ENCODE measurements at regions not wholly inside any gene's neighbourhood (a gene's known extent, or its start where the extent isn't known, plus 50 kb on each side); places are given as distances from the start of the nearest gene placed in this dataset.

DNA sequence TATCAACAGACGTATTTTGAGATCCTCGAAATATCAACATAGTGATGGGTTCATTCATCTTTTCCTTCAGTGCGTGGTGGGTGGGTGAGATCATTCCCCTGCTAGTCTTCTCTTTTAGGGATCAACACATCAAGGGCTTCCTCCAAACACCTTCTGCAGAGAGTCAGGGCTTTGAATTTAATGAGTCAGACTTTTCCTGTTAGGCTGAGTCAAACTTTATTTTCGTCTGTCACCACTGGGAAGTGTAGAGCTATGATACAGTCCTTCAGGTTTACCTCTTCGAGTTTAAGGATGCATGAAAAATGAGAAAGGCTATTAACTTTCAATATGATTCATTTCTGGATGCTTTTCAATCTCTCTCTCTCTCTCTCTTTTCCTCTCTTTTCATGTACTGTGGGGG lies 189.1 kb downstream of the BMP2 start:
- TF ChIP-seq, protein P1, sequence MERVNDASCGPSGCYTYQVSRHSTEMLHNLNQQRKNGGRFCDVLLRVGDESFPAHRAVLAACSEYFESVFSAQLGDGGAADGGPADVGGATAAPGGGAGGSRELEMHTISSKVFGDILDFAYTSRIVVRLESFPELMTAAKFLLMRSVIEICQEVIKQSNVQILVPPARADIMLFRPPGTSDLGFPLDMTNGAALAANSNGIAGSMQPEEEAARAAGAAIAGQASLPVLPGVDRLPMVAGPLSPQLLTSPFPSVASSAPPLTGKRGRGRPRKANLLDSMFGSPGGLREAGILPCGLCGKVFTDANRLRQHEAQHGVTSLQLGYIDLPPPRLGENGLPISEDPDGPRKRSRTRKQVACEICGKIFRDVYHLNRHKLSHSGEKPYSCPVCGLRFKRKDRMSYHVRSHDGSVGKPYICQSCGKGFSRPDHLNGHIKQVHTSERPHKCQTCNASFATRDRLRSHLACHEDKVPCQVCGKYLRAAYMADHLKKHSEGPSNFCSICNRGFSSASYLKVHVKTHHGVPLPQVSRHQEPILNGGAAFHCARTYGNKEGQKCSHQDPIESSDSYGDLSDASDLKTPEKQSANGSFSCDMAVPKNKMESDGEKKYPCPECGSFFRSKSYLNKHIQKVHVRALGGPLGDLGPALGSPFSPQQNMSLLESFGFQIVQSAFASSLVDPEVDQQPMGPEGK (CRISPR knock-in tag; IDR thresholded peaks at IDR 0.05; ENCODE audit: borderline replicate concordance) = no peak
- TF ChIP-seq CSDC2 (CRISPR knock-in tag; IDR thresholded peaks at IDR 0.05) (no peak), ZFP30 (CRISPR knock-in tag; IDR thresholded peaks at IDR 0.05) (no peak)

All from SK-N-SH treated with all-trans-retinoic acid at 6 μM for 48 hours (cell line).